Thyroid gland (tissue), 4 donors: ENCODE measurements at regions not wholly inside any gene's neighbourhood (a gene's known extent, or its start where the extent isn't known, plus 50 kb on each side); places are given as distances from the start of the nearest gene placed in this dataset.
"Not testable (repeated sequence)": the region's sequence is repeated elsewhere in the genome, so short reads cannot be mapped to it uniquely, and the experiment has no call there.

Source experiments
- DNase-seq, 2 donors: peaks; one replicate each; pipeline ENCODE4 v3.0.0-alpha.2; 2019
- H3K27ac ChIP-seq, 3 donors: fragments of 200-600 bp; sonication (generic); 1 replicate in 2 of 3; 2 replicates in 1 of 3; pipeline ENCODE4 v1.5.1; 2016 to 2019; ENCODE audit warnings: mild to moderate bottlenecking in 1 of 3, moderate library complexity in 1 of 3
- H3K27me3 ChIP-seq: fragments of 200-600 bp; sonication (generic); one replicate; pipeline ENCODE4 v1.5.1; 2019
- H3K36me3 ChIP-seq, 2 donors: fragments of 200-600 bp; sonication (generic); one replicate each; pipeline ENCODE4 v1.5.1; 2016 to 2019
- H3K4me1 ChIP-seq, 2 donors: fragments of 200-600 bp; sonication (generic); one replicate each; pipeline ENCODE4 v1.5.1; 2017 to 2019
- H3K4me3 ChIP-seq, 3 donors: fragments of 200-600 bp; sonication (generic); replicated peaks in 1 of 3; 1 replicate in 2 of 3; 2 replicates in 1 of 3; pipeline ENCODE4 v1.5.1; 2016; ENCODE audit warnings: mild to moderate bottlenecking in 1 of 3
- H3K9me3 ChIP-seq: fragments of 200-600 bp; sonication (generic); one replicate; pipeline ENCODE4 v1.5.1; 2017
- CTCF ChIP-seq, 6 experiments: fragments of 200-600 bp in 3 of 6; fragments of 450-650 bp in 3 of 6; sonication (generic) in 3 of 6; IDR thresholded peaks; one replicate each; pipeline ENCODE4 v1.5.1; 2016 to 2019; ENCODE audit warnings: antibody characterized with exemption in 6 of 6, mild to moderate bottlenecking in 2 of 6, inconsistent platforms in 1 of 6, moderate library complexity in 1 of 6
- POLR2A ChIP-seq, 2 donors: fragments of 450-650 bp; IDR thresholded peaks; one replicate each; pipeline ENCODE4 v1.6.1; 2017; ENCODE audit warnings: antibody characterized with exemption in 2 of 2, mild to moderate bottlenecking in 2 of 2, moderate library complexity in 1 of 2
- WGBS, 2 donors: methylation state at CpG; one replicate each; pipeline ENCODE4 v1.1.5; 2017; 5-methylcytosine and 5-hydroxymethylcytosine counted together
- intact Hi-C: fragments of 100-400 bp; cut with DNase I; formaldehyde crosslinking; loops from one replicate; pipeline ENCODE4 v1.15.1; 2023

GRCh38 chr12:70080566-70080965 lies 162.7 kb upstream of the CNOT2 start:
- Histone ChIP-seq H3K4me3 (no peak overlapping the region), H3K27me3 (no peaks in the 10 kb centered on the region), H3K4me1 (no peaks in the 10 kb centered on the region), H3K36me3 (no peaks in the 10 kb centered on the region), H3K9me3 (no peaks in the 10 kb centered on the region), H3K27ac (no peak overlapping the region)
- TF ChIP-seq CTCF (IDR thresholded peaks at IDR 0.05) (no peak), POLR2A (IDR thresholded peaks at IDR 0.05) (no peak)
- DNase-seq: no peak
- intact Hi-C loops: no loop called here
- WGBS, 2 donors: 65 to 74% methylated on average over 2 of the region's 2 CpGs

DNA sequence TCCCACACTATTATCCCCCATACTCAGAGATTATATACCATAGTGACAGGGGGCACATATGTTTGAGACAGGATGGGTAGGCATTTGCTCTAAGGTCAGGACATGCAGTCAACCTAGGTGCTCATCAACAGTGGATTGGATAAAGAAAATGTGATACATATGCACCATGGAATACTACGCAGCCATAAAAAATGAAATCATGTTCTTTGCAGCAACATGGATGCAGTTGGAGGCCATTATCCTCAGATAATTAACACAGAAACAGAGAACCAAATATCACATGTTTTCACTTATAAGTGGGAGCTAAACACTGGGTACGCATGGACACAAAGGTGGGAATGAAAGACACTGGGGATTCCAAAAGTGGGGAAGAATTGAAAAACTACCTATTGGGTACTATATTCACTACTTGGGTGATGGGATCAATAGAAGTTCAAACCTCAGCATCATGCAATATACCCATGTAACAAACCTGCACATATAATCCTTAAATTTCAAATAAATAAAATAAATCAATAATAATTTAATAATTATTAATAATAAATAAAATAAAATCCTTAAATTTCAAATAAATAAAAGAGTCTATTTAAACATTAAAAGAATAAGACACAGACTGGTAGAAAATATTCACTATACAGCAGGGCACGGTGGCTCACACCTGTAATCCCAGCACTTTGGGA lies 160.1 kb upstream of the CNOT2 start:
- Histone ChIP-seq H3K36me3 (no peaks in the 10 kb centered on the region), H3K4me3 (no peak overlapping the region), H3K27ac (no peak overlapping the region), H3K4me1 (no peaks in the 10 kb centered on the region), H3K9me3 (no peaks in the 10 kb centered on the region), H3K27me3 (no peaks in the 10 kb centered on the region)
- TF ChIP-seq POLR2A (IDR thresholded peaks at IDR 0.05): no peak
- TF ChIP-seq CTCF (IDR thresholded peaks at IDR 0.05): no peak
- no peak for DNase-seq
- intact Hi-C loops: no loop called here
- 64 to 83% methylated on average over 3 of the region's 3 CpGs for WGBS, 2 donors

GRCh38 chr12:70083677-70084020 lies 159.6 kb upstream of the CNOT2 start:
- Histone ChIP-seq H3K4me1 (no peaks in the 10 kb centered on the region), H3K9me3 (no peaks in the 10 kb centered on the region), H3K27ac (no peak overlapping the region), H3K36me3 (no peaks in the 10 kb centered on the region), H3K27me3 (no peaks in the 10 kb centered on the region), H3K4me3 (no peak overlapping the region)
- intact Hi-C loops: no loop called here
- TF ChIP-seq POLR2A (IDR thresholded peaks at IDR 0.05) (no peak), CTCF (IDR thresholded peaks at IDR 0.05) (no peak)
- WGBS, 2 donors: 81 to 83% methylated on average over 4 of the region's 4 CpGs
- no peak for DNase-seq

DNA sequence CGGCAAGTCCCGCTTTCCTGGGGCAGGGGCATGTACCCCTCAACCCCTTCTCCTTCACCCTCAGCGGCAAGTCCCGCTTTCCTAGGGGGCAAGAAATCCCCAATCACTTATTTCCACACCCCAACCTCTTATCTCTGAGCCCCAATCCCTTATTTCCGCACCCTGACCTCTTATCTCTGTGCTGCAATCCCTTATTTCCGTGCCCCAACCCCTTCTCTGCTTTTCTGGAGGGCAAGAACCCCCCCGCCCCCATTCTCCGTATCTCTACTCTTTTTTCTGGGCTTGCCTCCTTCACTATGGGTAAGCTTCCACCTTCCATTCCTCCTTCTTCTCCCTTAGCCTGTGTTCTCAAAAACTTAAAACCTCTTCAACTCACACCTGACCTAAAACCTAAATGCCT lies 156.9 kb upstream of the CNOT2 start:
- WGBS, 2 donors: 95 to 97% methylated on average over 8 of the region's 8 CpGs

GRCh38 chr12:70091021-70091521 lies 152.2 kb upstream of the CNOT2 start:
- WGBS, 2 donors: 82 to 89% methylated on average over 4 of the region's 4 CpGs
- H3K4me1 ChIP-seq: no peaks in the 10 kb centered on the region
- DNase-seq: no peak

More for the DNA sequence above, 156.9 kb upstream of the CNOT2 start:
- H3K4me3 ChIP-seq, H3K27ac ChIP-seq, intact Hi-C loops, H3K9me3 ChIP-seq, DNase-seq, H3K36me3 ChIP-seq, H3K4me1 ChIP-seq, H3K27me3 ChIP-seq: not testable (repeated sequence)

More at GRCh38 chr12:70091021-70091521, 152.2 kb upstream of the CNOT2 start:
- H3K4me3 ChIP-seq: no peak overlapping the region
- H3K36me3 ChIP-seq: no peaks in the 10 kb centered on the region
- TF ChIP-seq CTCF (IDR thresholded peaks at IDR 0.05): no peak
- no peak for TF ChIP-seq POLR2A (IDR thresholded peaks at IDR 0.05)
- no peak overlapping the region for H3K27ac ChIP-seq
- no peaks in the 10 kb centered on the region for H3K27me3 ChIP-seq
- intact Hi-C loops: no loop called here
- no peaks in the 10 kb centered on the region for H3K9me3 ChIP-seq
